BLaER1 (cell line): ENCODE measurements at regions not wholly inside any gene's neighbourhood (a gene's known extent, or its start where the extent isn't known, plus 50 kb on each side); places are given as distances from the start of the nearest gene placed in this dataset.

Experiments used
- H3K27ac ChIP-seq: shearing (Covaris generic); formaldehyde crosslinking; 2 replicates; pipeline ENCODE4 v1.8.1; 2022
- H3K27me3 ChIP-seq: shearing (Covaris generic); formaldehyde crosslinking; 2 replicates; pipeline ENCODE4 v1.8.1; 2022
- H3K36me3 ChIP-seq: shearing (Covaris generic); formaldehyde crosslinking; 2 replicates; pipeline ENCODE4 v1.8.1; 2022
- H3K4me1 ChIP-seq: shearing (Covaris generic); formaldehyde crosslinking; 2 replicates; pipeline ENCODE4 v1.8.1; 2022
- H3K4me2 ChIP-seq: shearing (Covaris generic); formaldehyde crosslinking; 2 replicates; pipeline ENCODE4 v1.8.1; 2022
- H3K4me3 ChIP-seq: shearing (Covaris generic); formaldehyde crosslinking; 2 replicates; pipeline ENCODE4 v1.8.1; 2022
- H3K9ac ChIP-seq: shearing (Covaris generic); formaldehyde crosslinking; 2 replicates; pipeline ENCODE4 v1.8.1; 2022
- H3K9me3 ChIP-seq: shearing (Covaris generic); formaldehyde crosslinking; 2 replicates; pipeline ENCODE4 v1.8.1; 2022
- H4K20me1 ChIP-seq: shearing (Covaris generic); formaldehyde crosslinking; 2 replicates; pipeline ENCODE4 v1.8.1; 2022
- Cebpa-rat ChIP-seq: shearing (Covaris generic); IDR thresholded peaks from 2 replicates; pipeline ENCODE4 v1.8.1; 2022

DNA sequence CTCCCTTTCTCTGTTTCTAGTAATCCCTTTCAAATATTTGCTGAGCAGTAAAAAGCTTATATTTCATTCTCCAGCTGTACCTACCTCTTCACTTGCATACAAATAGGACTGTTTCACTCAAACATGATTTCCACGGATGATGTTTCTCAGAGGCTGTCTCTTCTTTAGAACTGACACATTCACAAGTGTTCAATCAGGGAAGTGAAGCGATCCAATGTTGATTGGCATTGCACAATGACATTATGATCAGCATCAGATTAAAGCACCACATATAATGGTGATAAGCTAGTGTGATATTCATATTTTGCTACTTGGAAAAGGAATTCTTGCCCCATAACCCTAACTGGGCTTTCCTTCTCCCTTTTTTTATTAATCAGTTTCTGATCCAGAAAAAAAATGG, 681.8 kb downstream of the TBC1D32 start:
- Histone ChIP-seq H3K4me1 (no peaks in the 10 kb centered on the region), H3K9me3 (no peaks in the 10 kb centered on the region), H3K4me2 (no peak overlapping the region), H3K27me3 (no peaks in the 10 kb centered on the region), H3K27ac (no peak overlapping the region), H3K4me3 (no peak overlapping the region), H3K36me3 (no peaks in the 10 kb centered on the region), H3K9ac (no peak overlapping the region), H4K20me1 (no peaks in the 10 kb centered on the region)
- no peak for TF ChIP-seq Cebpa-rat

DNA sequence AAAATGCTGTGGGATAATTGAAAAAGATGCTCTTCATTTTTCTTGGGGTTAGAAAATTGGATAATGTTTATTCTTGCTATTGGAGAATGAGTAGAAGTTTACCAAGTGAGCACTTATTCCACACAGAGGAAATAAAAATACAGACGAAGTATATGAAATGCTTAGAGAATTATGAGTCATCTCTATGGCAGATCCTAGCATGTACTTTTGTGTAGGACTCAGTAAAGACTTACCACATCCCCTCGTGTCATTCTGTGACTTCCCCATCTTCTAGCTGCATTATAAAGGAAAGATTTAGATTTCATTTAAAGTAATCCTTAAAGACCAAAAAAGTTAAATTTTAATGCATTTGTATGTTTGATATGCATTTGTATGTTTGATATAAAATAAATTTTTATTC, 685.6 kb downstream of the TBC1D32 start:
- no peaks in the 10 kb centered on the region for H3K36me3 ChIP-seq
- H4K20me1 ChIP-seq = no peaks in the 10 kb centered on the region
- H3K9me3 ChIP-seq = no peaks in the 10 kb centered on the region
- H3K4me2 ChIP-seq = no peak overlapping the region
- TF ChIP-seq Cebpa-rat = no peak
- no peaks in the 10 kb centered on the region for H3K4me1 ChIP-seq
- no peak overlapping the region for H3K4me3 ChIP-seq
- H3K27me3 ChIP-seq = no peaks in the 10 kb centered on the region
- no peak overlapping the region for H3K9ac ChIP-seq
- H3K27ac ChIP-seq = no peak overlapping the region

DNA sequence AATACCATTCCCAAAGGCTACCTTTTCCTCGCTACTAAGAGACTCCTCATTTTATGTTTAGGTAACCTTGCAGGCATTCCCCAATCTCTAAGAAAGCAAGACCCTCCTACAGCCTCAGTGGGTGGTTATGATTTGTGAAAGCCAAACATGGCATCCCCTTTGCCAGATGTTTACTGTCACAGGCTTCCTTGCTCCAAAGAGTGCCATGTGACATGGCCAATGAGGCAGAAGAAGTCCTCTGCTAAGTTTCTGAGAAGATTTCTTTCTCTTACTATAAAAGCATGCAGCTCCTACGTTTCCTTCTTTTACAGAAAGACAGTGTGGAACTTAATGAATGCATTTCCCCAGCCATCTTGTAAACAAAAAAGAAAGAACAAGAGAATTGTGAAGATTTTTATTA, 688.2 kb downstream of the TBC1D32 start:
- no peaks in the 10 kb centered on the region for H3K9me3 ChIP-seq
- no peak overlapping the region for H3K9ac ChIP-seq
- no peaks in the 10 kb centered on the region for H3K27me3 ChIP-seq
- H3K27ac ChIP-seq = no peak overlapping the region
- TF ChIP-seq Cebpa-rat = no peak
- H3K4me3 ChIP-seq = no peak overlapping the region
- no peaks in the 10 kb centered on the region for H3K36me3 ChIP-seq
- H4K20me1 ChIP-seq = no peaks in the 10 kb centered on the region
- H3K4me1 ChIP-seq = no peaks in the 10 kb centered on the region
- H3K4me2 ChIP-seq = no peak overlapping the region

DNA sequence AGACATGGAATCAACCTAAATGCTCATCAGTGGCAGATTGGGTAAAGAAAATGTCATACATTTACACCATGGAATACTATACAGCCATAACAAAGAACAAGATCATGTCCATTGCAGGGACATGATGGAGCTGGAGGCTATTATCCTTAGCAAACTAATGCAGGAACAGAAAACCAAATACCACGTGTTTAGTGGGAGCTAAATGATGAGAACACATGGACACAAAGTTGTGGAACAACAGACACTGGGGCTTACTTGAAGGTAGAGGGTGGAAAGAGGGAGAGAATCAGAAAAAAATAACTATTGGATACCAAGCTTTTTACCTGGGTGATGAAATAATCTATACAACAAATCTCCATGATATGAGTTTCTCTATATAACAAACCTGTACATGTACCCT, 701.3 kb downstream of the TBC1D32 start:
- H3K27me3 ChIP-seq = no peaks in the 10 kb centered on the region
- no peaks in the 10 kb centered on the region for H4K20me1 ChIP-seq
- H3K4me2 ChIP-seq = no peak overlapping the region
- H3K9me3 ChIP-seq = no peaks in the 10 kb centered on the region
- no peak for TF ChIP-seq Cebpa-rat
- H3K9ac ChIP-seq = no peak overlapping the region
- H3K27ac ChIP-seq = no peak overlapping the region
- no peak overlapping the region for H3K4me3 ChIP-seq
- H3K4me1 ChIP-seq = no peaks in the 10 kb centered on the region
- no peaks in the 10 kb centered on the region for H3K36me3 ChIP-seq

DNA sequence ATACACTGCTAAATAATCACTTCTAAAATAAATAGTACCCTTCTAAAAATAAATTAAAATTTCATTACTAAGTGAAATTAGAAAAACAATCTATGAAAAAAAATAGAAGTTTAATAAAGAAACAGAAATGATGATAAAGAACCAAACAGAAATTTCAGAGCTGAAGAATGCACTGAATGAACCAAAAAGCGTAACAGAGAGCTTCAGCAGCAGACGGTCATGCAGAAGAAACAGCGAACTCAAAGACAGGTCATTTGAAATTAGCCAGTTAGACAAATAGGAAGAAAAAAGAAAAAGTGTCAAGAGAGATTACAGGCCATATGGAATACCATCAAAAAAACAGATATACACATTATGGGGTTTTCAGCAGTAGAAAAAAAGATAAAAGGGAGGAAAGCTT, 706.7 kb downstream of the TBC1D32 start:
- Histone ChIP-seq H3K4me2 (no peak overlapping the region), H3K27ac (no peak overlapping the region), H3K4me3 (no peak overlapping the region), H3K36me3 (no peaks in the 10 kb centered on the region), H4K20me1 (no peaks in the 10 kb centered on the region), H3K9me3 (peaks cover 6% of the 10 kb centered on the region; the same call in 1 of the 2 replicates), H3K9ac (no peak overlapping the region), H3K4me1 (no peaks in the 10 kb centered on the region), H3K27me3 (no peaks in the 10 kb centered on the region)
- no peak for TF ChIP-seq Cebpa-rat

DNA sequence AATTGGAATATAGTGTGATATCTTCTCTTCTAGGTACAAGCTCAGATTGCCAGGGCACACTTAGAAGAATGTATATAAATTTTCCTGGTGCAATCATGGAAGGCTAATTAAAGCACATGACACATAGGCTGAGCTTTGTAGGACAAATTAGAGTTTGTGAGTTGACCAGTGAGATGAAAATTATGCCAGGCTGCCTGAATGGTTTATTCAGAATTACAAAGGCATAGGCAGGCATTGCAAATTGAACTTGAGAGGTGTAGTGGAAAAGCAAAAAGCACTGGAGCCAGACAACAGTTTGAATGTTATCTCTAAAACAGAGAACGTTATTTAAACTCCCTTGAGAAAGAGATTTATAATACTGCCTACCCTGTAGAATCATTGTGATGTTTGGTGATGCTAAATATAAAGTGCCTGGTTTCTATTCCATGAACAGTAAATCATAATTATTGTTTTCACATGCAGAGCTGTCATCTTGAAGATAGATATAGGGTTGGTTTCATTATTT, 712.1 kb downstream of the TBC1D32 start:
- H3K4me2 ChIP-seq = no peak overlapping the region
- no peaks in the 10 kb centered on the region for H4K20me1 ChIP-seq
- TF ChIP-seq Cebpa-rat = no peak
- no peaks in the 10 kb centered on the region for H3K4me1 ChIP-seq
- no peaks in the 10 kb centered on the region for H3K27me3 ChIP-seq
- H3K4me3 ChIP-seq = no peak overlapping the region
- H3K27ac ChIP-seq = no peak overlapping the region
- no peaks in the 10 kb centered on the region for H3K36me3 ChIP-seq
- no peak overlapping the region for H3K9ac ChIP-seq
- 0 out of 2 replicates have a peak, but pooled peaks cover 6% of the 10 kb centered on the region for H3K9me3 ChIP-seq

DNA sequence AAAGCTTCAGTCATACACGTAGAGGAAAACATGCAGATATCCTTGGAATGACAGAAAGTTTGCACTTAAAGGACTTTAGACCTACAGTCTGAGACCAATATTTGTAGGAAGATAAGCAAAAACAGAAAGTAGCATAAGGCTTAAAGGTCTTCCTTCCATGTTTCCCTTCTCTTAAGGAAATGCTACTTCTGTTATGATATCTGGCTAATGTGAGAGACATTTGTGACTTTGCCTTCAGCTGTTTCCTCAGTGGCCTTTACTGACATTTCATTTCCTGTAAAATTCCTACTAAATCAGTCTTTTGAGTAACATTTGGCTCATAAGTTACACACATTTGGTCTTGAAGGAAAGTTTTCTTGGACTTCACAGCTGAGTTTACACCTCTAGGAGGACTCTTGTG, 713.4 kb downstream of the TBC1D32 start:
- Histone ChIP-seq H3K4me2 (no peak overlapping the region), H3K27ac (no peak overlapping the region), H3K4me3 (no peak overlapping the region), H3K27me3 (no peaks in the 10 kb centered on the region), H3K36me3 (no peaks in the 10 kb centered on the region), H3K9me3 (no peaks in the 10 kb centered on the region), H3K4me1 (no peaks in the 10 kb centered on the region), H4K20me1 (no peaks in the 10 kb centered on the region), H3K9ac (no peak overlapping the region)
- no peak for TF ChIP-seq Cebpa-rat

DNA sequence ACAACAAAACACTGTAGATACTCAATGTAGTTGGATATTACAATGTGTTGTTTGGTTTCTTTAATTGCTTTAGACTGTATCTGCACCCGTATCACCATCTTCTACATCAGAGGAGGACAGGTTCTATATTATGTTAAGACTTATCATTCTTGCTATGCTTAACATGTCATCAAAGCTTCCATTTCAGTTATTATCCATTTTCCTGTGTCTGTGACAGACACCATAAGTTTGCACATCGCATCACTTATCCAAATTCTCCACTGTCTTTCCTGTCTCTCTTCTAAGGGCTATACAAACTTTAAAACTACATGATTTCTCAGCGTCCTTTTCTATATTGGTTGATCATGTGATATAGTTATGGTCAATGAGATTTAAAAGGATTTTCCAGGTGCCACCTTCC, 719.0 kb downstream of the TBC1D32 start:
- no peaks in the 10 kb centered on the region for H3K4me1 ChIP-seq
- H3K36me3 ChIP-seq = no peaks in the 10 kb centered on the region
- no peak overlapping the region for H3K27ac ChIP-seq
- no peaks in the 10 kb centered on the region for H3K9me3 ChIP-seq
- H3K4me3 ChIP-seq = no peak overlapping the region
- no peak overlapping the region for H3K9ac ChIP-seq
- no peak overlapping the region for H3K4me2 ChIP-seq
- no peaks in the 10 kb centered on the region for H3K27me3 ChIP-seq
- no peak for TF ChIP-seq Cebpa-rat
- H4K20me1 ChIP-seq = no peaks in the 10 kb centered on the region

DNA sequence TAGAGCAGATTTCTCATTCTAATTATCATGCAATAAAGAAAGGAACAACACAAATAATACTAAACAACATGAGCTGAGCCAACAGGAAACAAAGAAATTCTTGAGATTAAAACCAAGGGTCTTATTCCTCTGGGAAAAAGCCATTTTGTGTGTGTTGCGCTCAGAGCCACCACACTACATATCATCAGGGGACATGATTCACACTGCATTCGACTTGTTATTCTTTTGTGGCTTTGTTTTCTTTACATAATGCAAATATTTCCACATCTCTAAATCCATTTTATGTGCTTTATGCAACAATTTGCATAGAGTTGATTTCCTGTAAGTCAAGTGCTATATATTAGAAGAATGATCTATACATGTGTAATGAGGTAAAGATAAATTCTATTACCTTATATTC, 719.6 kb downstream of the TBC1D32 start:
- Histone ChIP-seq H3K4me1 (no peaks in the 10 kb centered on the region), H3K27me3 (no peaks in the 10 kb centered on the region), H3K4me3 (no peak overlapping the region), H3K27ac (no peak overlapping the region), H3K36me3 (no peaks in the 10 kb centered on the region), H4K20me1 (no peaks in the 10 kb centered on the region), H3K4me2 (no peak overlapping the region), H3K9me3 (no peaks in the 10 kb centered on the region), H3K9ac (no peak overlapping the region)
- no peak for TF ChIP-seq Cebpa-rat

DNA sequence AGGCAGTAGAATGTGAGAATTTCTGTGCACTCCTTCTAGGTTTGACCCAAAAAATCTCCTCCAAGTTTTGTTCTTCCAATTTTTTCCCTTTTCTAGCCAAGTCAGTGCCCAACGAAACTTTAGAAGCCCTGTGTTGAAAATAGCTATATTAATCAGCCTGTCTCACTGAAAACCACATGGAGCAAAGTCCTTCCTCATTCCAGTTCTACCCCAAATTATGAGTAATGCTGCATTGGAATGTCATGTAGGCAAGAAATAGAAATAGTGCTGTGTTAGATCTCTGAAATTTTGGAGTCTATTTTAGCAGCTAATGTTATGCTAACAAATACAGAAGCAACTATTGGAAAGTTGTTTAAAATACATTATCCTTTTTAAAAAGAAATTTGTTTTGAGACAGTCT, 725.5 kb downstream of the TBC1D32 start:
- Histone ChIP-seq H3K9me3 (no peaks in the 10 kb centered on the region), H3K4me2 (no peak overlapping the region), H3K9ac (no peak overlapping the region), H3K4me3 (no peak overlapping the region), H3K36me3 (no peaks in the 10 kb centered on the region), H3K4me1 (no peaks in the 10 kb centered on the region), H3K27ac (no peak overlapping the region), H3K27me3 (no peaks in the 10 kb centered on the region), H4K20me1 (no peaks in the 10 kb centered on the region)
- no peak for TF ChIP-seq Cebpa-rat

DNA sequence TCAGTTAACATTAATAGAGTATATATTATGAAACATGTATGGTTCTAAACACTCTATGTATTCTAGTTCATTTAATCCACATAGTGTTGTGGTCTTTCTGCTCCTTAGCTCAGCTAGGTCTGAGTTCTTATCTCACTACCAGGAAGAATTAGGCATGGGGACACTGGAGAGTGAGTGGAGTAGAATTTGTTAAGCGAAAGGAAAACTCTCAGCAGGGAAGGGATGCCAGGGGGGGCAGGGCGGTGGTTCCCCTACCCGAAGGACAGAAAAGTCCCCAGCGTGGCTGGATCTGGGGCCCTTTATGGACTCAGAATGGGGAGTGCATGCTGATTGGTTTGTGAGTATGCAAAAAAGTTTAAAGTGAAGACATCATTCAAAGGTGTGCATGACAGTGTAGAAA, 727.5 kb downstream of the TBC1D32 start:
- no peak for TF ChIP-seq Cebpa-rat

More for the DNA sequence above, 727.5 kb downstream of the TBC1D32 start:
- H3K9me3 ChIP-seq = no peaks in the 10 kb centered on the region
- no peak overlapping the region for H3K9ac ChIP-seq
- no peak overlapping the region for H3K4me3 ChIP-seq
- H3K27me3 ChIP-seq = no peaks in the 10 kb centered on the region
- H3K4me1 ChIP-seq = no peaks in the 10 kb centered on the region
- no peak overlapping the region for H3K27ac ChIP-seq
- no peak overlapping the region for H3K4me2 ChIP-seq
- no peaks in the 10 kb centered on the region for H3K36me3 ChIP-seq
- no peaks in the 10 kb centered on the region for H4K20me1 ChIP-seq
